RWPE2 (cell line): ENCODE measurements at regions not wholly inside any gene's neighbourhood (a gene's known extent, or its start where the extent isn't known, plus 50 kb on each side); places are given as distances from the start of the nearest gene placed in this dataset.

Experiments used
- ATAC-seq: fragments of 200-7000 bp; cut with Tn5 transposase; 3 replicates; pipeline ENCODE4 v1.9.1; 2021; ENCODE audit warnings: low read depth
- DNase-seq: peaks from one replicate; pipeline ENCODE4 v3.0.0-alpha.2; 2020; ENCODE audit warnings: low spot score
- H3K27ac ChIP-seq: fragments of 450-650 bp; 2 replicates; pipeline ENCODE4 v1.5.1; 2017; ENCODE audit warnings: mild to moderate bottlenecking; ENCODE audit not compliant: poor library complexity, severe bottlenecking
- H3K27me3 ChIP-seq: fragments of 250-450 bp; sonication (Bioruptor Pico); 2 replicates; pipeline ENCODE4 v1.5.1; 2021; ENCODE audit warnings: mild to moderate bottlenecking, moderate library complexity; ENCODE audit not compliant: insufficient read depth, poor library complexity, severe bottlenecking
- H3K36me3 ChIP-seq: fragments of 250-450 bp; sonication (Bioruptor Pico); 2 replicates; pipeline ENCODE4 v1.5.1; 2020; ENCODE audit warnings: low read depth, mild to moderate bottlenecking, moderate library complexity
- H3K4me1 ChIP-seq: fragments of 250-450 bp; sonication (Bioruptor Pico); 2 replicates; pipeline ENCODE4 v1.5.1; 2021; ENCODE audit warnings: mild to moderate bottlenecking, moderate library complexity; ENCODE audit not compliant: insufficient read depth, poor library complexity, severe bottlenecking
- H3K4me3 ChIP-seq: fragments of 250-450 bp; sonication (Bioruptor Pico); 2 replicates; pipeline ENCODE4 v1.5.1; 2021; ENCODE audit warnings: mild to moderate bottlenecking, moderate library complexity; ENCODE audit not compliant: severe bottlenecking
- H3K9me3 ChIP-seq: fragments of 250-450 bp; sonication (Bioruptor Pico); 2 replicates; pipeline ENCODE4 v1.5.1; 2021; ENCODE audit warnings: mild to moderate bottlenecking, moderate library complexity; ENCODE audit not compliant: severe bottlenecking
- TF ChIP-seq, protein P1 (sequence below): fragments of 450-650 bp; IDR thresholded peaks from one replicate; pipeline ENCODE4 v1.5.1; 2017; ENCODE audit warnings: mild to moderate bottlenecking, moderate library complexity; ENCODE audit not compliant: poor library complexity, severe bottlenecking

DNA sequence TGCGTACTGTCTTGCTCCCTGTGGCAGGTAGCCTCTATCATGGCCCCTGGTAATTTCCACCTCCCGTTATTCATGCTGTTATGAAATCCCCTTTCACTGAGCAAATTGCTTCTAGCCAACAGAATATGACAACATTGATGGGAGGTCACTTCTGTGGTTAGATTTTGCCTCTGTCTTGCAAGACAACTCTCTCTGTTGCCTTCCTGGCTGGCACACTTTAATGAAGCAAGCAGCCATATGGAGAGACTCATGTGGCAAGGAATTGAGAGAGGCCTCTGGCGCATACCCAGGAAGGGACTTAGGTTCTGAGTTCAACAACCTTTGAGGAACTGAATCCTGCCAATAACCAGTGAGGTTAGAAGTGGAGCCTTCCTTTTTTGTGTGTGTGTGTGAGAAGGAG lies 51.8 kb upstream of the GPRC5B start:
- Histone ChIP-seq H3K27me3 (no peaks in the 10 kb centered on the region), H3K27ac (no peak overlapping the region), H3K36me3 (no peaks in the 10 kb centered on the region), H3K4me1 (no peaks in the 10 kb centered on the region), H3K4me3 (no peak overlapping the region), H3K9me3 (no peaks in the 10 kb centered on the region)
- ATAC-seq (no peak), DNase-seq (no peak)
- TF ChIP-seq, protein P1, sequence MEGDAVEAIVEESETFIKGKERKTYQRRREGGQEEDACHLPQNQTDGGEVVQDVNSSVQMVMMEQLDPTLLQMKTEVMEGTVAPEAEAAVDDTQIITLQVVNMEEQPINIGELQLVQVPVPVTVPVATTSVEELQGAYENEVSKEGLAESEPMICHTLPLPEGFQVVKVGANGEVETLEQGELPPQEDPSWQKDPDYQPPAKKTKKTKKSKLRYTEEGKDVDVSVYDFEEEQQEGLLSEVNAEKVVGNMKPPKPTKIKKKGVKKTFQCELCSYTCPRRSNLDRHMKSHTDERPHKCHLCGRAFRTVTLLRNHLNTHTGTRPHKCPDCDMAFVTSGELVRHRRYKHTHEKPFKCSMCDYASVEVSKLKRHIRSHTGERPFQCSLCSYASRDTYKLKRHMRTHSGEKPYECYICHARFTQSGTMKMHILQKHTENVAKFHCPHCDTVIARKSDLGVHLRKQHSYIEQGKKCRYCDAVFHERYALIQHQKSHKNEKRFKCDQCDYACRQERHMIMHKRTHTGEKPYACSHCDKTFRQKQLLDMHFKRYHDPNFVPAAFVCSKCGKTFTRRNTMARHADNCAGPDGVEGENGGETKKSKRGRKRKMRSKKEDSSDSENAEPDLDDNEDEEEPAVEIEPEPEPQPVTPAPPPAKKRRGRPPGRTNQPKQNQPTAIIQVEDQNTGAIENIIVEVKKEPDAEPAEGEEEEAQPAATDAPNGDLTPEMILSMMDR = no peak

DNA sequence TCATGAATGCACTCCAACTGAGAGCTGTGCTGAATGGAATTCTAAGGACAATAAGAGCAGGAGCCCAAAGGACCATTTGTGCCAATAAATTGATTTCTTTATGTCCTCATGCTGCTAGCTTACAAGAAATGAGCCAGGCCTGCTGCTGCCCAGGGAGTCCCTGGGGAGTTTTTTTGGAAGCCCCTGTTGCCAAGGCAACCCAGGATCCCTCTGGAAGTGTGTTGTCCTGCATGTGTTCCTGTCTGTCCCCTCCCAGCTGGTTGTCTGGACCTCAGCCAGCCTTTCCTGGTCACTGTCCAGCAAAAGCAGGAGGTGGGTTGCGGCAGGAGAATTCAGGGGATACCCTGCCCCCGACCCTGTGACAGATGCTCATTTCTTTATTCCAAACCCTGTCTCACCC lies 51.0 kb upstream of the GPRC5B start:
- Histone ChIP-seq H3K9me3 (no peaks in the 10 kb centered on the region), H3K27me3 (no peaks in the 10 kb centered on the region), H3K4me1 (no peaks in the 10 kb centered on the region), H3K36me3 (no peaks in the 10 kb centered on the region), H3K27ac (no peak overlapping the region), H3K4me3 (no peak overlapping the region)
- ATAC-seq (no peak), DNase-seq (no peak)
- TF ChIP-seq, protein P1 = no peak
